IPS-NIHi7 (cell line): ENCODE measurements at regions not wholly inside any gene's neighbourhood (a gene's known extent, or its start where the extent isn't known, plus 50 kb on each side); places are given as distances from the start of the nearest gene placed in this dataset.
A peak's percentile ranks its signal among the peaks of the same experiment; 100 is the strongest.
"Not testable (repeated sequence)": the region's sequence is repeated elsewhere in the genome, so short reads cannot be mapped to it uniquely, and the experiment has no call there.

Source experiments
- DNase-seq: peaks from one replicate; pipeline ENCODE4 v3.0.0; 2012; ENCODE audit warnings: mixed read lengths; ENCODE audit errors: extremely low spot score

- peak; percentile 65 for DNase-seq
These were observed 621.9 kb upstream of the CITED2 start for GRCh38 chr6:139996253-139996834.

DNA sequence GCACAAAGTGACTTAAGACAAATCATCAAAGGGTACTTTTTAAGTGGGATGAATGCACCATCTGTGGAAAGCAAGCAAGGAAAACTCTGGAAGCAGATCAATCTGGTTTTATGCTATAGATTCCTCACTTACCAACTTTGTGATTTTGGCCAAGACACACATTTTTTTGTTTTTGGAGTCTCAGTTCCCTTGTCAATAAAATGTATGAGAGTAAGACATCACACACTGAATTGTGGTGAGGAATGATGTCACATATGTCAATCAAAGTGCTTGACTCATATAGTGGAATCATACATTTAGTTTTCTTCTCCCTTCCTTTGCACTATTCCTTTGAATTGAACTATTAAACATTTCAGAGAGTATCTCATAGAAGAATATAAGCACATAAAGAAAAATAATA is 620.5 kb upstream of the CITED2 start:
- DNase-seq: no peak

- DNase-seq: peak; percentile 20
These were observed 616.5 kb upstream of the CITED2 start for GRCh38 chr6:139990856-139991465.

DNA sequence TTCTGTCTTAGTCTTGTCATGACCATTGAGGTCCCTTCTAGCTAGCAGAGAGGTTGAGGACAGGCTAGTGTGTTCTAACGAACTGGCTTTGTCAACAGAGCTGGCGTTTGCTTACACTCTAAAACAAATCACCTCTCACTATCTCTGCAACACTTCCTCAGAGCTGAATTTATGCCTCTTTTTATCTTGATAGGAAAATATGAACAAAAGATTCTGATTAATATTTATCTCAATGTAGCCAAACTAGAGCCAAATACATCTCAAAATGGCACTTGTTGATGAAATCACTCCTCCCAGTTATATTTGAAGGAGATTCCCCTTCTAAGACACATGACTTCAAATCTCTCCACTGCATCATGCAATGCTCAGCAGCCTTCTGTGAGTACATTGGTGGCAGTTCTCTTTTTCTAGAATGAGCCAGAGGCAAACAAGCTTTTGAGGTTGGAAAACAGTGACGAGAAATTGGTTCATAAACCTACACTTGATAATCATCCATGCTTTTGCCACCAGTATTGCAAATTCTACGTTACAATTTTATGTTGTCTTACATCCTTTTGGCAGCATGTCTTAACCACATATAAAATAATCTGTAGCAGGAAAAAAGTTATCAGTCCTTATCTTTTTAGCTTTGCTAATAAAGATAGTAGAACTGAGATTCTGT is 615.7 kb upstream of the CITED2 start:
- DNase-seq: no peak

DNA sequence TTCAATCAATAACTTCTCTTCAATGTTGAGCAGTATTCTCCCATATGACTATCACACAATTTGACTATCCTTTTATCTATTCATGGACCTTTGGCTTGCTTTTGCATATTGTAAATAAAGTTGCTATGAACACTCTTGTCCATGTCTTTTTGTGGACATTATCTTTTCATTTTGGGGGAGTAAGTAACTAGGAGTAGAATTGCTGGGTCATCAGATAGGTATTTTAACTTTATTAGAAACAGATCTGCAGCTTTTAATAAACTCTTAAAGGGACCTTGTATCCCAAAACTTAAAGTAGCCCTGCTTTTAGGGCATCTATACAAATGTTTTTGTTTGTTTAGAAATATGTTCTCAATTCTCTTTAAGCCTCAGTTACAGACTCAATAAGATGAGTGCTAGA is 614.2 kb upstream of the CITED2 start:
- DNase-seq: no peak

DNA sequence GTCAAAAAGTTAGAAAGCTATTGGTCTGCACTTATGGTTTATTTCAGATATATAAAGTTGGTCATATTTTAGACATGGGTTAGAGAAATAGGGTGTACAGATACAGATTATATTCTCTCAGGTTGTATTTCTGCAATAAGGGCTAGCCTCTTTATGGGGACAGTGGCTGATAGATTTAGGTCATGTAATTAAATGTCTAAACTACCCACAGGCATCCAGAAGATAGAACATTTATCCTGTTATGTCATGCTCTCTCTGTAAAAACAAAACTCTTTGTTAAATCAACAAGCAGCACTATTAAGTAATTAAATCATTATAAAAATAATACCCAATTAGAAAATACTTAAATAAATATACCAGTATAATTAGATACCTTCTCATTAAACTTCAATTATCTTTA is 612.6 kb upstream of the CITED2 start:
- no peak for DNase-seq

DNA sequence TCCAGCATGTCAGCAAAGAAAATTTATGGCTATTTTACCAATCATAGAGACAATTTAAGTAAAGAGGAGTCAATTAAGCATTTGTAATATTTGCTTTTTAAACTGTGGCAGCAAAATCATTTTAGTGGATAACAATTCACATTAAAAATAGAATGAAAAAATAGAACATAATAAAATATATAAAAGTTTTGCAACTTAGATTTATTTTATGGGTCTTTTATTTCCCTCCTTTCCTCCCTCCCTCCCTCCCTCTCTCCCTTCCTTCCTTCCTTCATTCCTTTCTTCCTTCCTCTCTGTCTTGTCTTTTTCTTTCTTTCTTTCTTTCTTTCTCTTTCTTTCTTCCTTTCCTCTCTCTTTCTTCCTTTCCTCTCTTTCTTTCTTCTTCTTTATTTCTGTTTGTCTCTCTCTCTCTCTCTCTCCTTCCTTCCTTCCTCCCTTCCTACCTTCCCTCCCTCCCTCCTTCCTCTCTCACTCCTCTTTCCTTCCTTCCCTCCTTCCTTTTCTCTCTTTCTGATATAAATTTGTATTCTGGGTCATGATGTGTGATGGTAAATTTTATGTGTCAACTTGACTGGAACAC is 610.9 kb upstream of the CITED2 start:
- DNase-seq: no peak

DNA sequence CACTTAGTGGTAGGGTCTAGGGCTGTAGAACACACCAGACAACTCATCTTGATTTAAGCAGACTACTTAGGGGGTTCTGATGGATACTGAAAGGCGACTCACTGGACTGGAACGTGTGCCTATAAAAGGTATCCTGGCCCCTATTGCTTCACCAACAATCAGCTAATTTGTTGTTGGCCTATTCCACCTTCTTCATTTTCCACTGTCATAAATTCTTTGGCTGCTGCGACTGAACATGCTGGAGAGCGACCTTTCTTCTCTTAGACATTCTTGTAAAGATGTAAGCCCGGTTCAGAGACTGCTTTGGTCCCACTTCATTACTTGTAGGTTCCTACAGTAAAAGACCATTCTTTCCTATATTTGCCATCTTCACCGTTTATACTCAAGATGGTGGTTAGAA is 609.9 kb upstream of the CITED2 start:
- no peak for DNase-seq

- DNase-seq: no peak
These were observed 609.3 kb upstream of the CITED2 start for GRCh38 chr6:139983555-139984276.

- peak; percentile 40 for DNase-seq
These were observed 608.3 kb upstream of the CITED2 start for GRCh38 chr6:139982652-139983295.

DNA sequence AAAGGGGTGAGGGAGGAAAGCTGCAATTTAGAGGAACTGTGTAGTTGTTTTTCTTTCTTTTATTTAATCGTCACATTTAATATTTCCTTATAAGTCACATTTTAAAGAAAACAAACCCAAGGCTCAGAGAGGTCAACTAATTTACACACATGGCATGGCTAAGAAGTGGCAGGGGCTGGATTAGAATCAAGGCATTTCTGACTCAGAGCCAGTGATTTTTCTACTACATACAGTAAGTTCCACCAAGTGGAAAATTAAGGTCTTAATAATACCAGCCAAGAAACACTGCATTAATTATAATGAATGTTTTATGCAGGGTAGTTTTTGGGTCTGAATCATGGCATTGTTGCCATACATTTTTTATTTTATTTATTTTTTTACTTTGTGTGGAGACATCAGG is 607.7 kb upstream of the CITED2 start:
- DNase-seq: no peak

- DNase-seq: peak; percentile 15
These were observed 607.3 kb upstream of the CITED2 start for GRCh38 chr6:139981768-139982181.

DNA sequence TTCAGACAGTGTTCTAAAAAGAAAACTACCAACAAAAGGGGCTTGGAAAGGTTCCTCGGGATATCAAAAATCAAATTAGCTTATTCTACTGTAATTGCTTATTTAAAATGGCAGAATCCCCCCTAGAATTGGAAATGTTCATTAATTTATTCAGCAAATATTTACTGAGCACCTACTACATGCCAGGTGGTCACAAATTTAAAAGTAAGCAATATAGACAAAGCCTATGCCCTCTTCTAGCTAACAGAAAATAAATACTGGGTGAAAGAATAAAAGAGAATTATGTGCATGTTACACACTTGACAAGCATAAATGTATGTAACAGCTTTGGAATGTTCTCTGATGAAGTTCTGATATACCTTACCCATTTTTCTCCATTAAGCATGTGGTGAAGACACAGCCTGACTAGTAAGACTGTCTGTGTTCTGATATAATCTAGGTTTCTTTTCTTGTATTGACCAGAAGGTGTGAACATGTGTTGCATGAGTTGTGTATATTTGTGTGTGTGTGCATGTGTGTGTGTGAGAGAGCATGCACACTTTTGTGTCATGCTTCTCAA is 606.7 kb upstream of the CITED2 start:
- no peak for DNase-seq

DNA sequence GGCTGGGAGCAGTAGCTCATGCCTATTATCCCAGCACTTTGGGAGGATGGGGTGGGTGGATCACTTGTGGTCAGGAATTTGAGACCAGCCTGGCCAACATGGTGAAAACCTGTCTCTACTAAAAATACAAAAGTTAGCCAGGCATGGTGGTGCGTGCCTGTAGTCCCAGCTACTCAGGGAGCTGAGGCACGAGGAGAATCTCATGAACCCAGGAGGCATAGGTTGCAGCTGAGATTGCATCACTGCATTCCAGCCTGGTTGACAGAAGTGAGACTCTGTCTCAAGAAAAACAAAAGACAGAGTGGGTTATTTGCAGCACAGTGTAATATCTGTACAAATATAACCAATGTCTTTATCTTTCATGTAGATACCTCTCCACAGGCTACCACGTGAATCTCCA is 606.2 kb upstream of the CITED2 start:
- not testable (repeated sequence) for DNase-seq

DNA sequence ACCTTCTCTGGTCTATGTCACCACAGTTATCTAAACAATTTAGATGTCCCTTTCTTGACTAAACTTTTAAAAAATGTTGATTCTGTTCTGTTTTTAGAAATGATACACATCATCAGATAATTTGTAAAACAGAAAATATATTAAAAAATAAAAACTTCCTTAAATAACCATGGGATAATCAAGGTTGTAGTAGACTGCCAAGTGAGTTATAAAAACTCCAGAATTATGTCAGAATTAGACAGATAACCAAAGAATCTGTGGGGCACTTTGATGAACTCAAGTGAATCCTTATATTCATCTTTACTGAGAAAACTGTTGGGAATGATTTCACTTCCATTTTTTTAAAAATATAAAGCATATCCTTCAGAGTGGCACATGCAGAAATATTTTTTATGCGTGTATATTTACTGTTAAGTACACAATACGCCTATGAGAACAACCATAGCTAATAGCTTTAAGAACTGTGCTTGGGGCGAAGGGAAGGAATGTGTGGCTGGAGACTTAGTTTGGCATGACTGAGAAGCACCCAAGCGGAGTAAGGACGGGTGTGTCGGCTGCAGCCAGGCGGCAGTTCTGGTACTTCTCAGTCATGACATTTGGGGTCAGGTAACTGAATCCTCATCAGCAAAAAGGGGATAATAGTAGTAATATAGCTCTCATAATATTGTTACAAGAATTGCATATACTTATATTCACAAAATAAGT is 604.7 kb upstream of the CITED2 start:
- DNase-seq: no peak

GRCh38 chr6:139977887-139978332 is 603.5 kb upstream of the CITED2 start:
- no peak for DNase-seq

DNA sequence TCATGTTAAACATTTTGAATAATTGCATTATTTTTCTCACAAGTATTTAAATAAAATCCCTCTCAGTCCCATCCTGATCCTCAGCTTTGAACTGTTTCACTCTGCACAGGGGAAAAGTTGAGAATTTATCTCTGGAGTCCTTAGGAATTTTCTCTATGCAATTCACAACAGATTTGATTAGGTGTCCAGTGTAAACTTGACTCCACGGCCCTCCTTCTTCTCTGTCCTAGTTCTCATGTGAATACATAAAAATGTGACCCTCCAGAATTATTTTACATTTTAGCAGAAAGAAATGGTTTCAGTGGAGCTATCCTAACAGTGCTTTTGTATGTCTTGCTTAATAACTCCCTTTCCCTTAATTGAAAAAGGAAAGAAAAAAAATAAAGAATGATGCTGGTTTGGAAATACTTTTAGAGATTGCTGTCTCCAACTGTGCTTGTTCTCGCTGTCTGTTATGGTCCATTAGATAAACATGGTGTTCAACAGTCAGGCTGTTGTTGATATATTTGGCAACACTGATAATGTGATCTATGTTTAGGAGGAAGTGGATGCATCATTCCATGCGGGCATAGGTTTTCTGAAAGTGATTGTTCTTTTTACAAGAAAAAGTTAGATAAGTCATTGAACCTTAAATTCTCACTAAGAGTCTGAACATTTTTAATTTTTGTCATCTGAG is 599.4 kb upstream of the CITED2 start:
- no peak for DNase-seq

DNA sequence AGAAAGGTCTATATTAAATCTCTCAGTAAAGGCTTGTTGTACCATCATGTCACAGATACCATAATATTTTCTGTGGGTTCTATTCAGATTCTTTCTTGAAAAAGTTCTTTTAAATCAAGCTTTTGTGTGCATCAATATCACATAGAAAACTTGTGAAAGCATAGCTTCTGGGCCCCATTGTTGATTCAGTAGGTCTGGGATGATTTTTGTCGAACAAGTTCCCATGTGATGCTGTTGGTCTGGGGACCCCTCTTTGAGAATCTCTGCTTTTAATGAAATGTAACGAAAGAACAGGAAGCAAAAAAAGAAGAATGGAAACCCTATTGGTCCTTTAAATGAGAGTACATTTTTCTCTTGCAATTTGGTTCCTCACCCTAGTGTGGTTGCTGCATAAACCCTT is 597.7 kb upstream of the CITED2 start:
- no peak for DNase-seq

DNA sequence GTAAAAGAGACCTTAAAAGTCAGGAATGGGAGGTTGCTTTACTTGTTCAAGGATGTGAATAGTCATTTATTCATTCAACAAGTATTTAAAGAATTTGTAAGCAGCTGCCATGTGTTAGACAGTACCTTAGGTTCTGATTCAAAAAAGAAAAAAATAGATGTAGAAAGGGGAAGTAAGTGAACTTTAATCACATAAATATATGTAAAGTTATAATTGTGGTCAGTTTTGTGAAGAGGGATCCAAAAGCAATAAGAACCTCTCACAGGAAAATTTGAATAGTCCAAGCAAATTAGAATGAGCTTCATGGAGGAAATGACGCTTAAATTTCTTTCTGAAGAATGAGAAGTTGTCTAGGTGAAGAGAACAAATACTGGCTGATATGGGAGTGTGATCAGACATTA is 596.1 kb upstream of the CITED2 start:
- no peak for DNase-seq

- no peak for DNase-seq
These were observed 593.0 kb upstream of the CITED2 start for GRCh38 chr6:139967497-139967896.
